ENCODE measurements at regions not wholly inside any gene's neighbourhood (a gene's known extent, or its start where the extent isn't known, plus 50 kb on each side); places are given as distances from the start of the nearest gene placed in this dataset.

- Histone ChIP-seq H3K4me2 (ENCODE audit: control insufficient read depth, extremely low read depth, insufficient read depth, low read depth, low read length) (no peak overlapping the region), H3K9me1 (ENCODE audit: control insufficient read depth, extremely low read depth, insufficient read depth, low read length) (no peaks in the 10 kb centered on the region), H3K27me3 (ENCODE audit: control insufficient read depth, extremely low read depth, insufficient read depth, low read length) (no peaks in the 10 kb centered on the region), H3K9ac (ENCODE audit: control insufficient read depth, extremely low read depth, insufficient read depth, low read length) (no peak overlapping the region), H3K27ac (ENCODE audit: control insufficient read depth, insufficient read depth, low read length) (no peak overlapping the region), H3K79me2 (ENCODE audit: control insufficient read depth, insufficient read depth, low read length) (no peaks in the 10 kb centered on the region), H3K36me3 (ENCODE audit: control insufficient read depth in 2 of 2, extremely low read depth in 1 of 2, insufficient read depth in 2 of 2, low read length in 2 of 2) (no peaks in the 10 kb centered on the region), H3K4me3 (ENCODE audit: control insufficient read depth in 2 of 3, extremely low read depth in 1 of 3, insufficient read depth in 2 of 3, low read depth in 1 of 3, low read length in 3 of 3) (no peak overlapping the region), H3K9me3 (ENCODE audit: control insufficient read depth, low read depth, low read length) (no peaks in the 10 kb centered on the region), H2AFZ (ENCODE audit: control insufficient read depth, low read length) (no peak overlapping the region), H4K20me1 (ENCODE audit: control insufficient read depth, extremely low read depth, insufficient read depth, low read length) (no peaks in the 10 kb centered on the region), H3K4me1 (ENCODE audit: control insufficient read depth, extremely low read depth, insufficient read depth, low read length) (no peaks in the 10 kb centered on the region)
- TF ChIP-seq CTCF (optimal IDR thresholded peaks at IDR 0.05 in 1 of 3, IDR thresholded peaks at IDR 0.05 in 1 of 3, conservative IDR thresholded peaks at IDR 0.05 in 1 of 3; ENCODE audit: extremely low read depth in 1 of 3, insufficient read depth in 2 of 3, low read length in 3 of 3) (no peak), EZH2 (IDR thresholded peaks at IDR 0.05; ENCODE audit: low read length) (no peak)
- FAIRE-seq (no peak), DNase-seq (ENCODE audit: low read depth, low spot score) (no peak)
- dilution Hi-C loops (cut with MboI; ENCODE audit: extremely low pct_ligation_motif_present, low sequenced_read_pairs), result no loop called here
Measured at GRCh38 chr5:10124287-10124686, 125.4 kb downstream of the ATPSCKMT start.

- H2AFZ ChIP-seq (ENCODE audit: control insufficient read depth, low read length), result no peak overlapping the region
- no peak overlapping the region for H3K4me2 ChIP-seq (ENCODE audit: control insufficient read depth, extremely low read depth, insufficient read depth, low read depth, low read length)
- H3K27ac ChIP-seq (ENCODE audit: control insufficient read depth, insufficient read depth, low read length), result no peak overlapping the region
- no peaks in the 10 kb centered on the region for H3K9me3 ChIP-seq (ENCODE audit: control insufficient read depth, low read depth, low read length)
- no peak for TF ChIP-seq CTCF (optimal IDR thresholded peaks at IDR 0.05 in 1 of 3, IDR thresholded peaks at IDR 0.05 in 1 of 3, conservative IDR thresholded peaks at IDR 0.05 in 1 of 3; ENCODE audit: extremely low read depth in 1 of 3, insufficient read depth in 2 of 3, low read length in 3 of 3)
- no peak for TF ChIP-seq EZH2 (IDR thresholded peaks at IDR 0.05; ENCODE audit: low read length)
- dilution Hi-C loops (cut with MboI; ENCODE audit: extremely low pct_ligation_motif_present, low sequenced_read_pairs), result no loop called here
- no peak for FAIRE-seq
- H3K9ac ChIP-seq (ENCODE audit: control insufficient read depth, extremely low read depth, insufficient read depth, low read length), result no peak overlapping the region
- no peaks in the 10 kb centered on the region for H3K9me1 ChIP-seq (ENCODE audit: control insufficient read depth, extremely low read depth, insufficient read depth, low read length)
- no peak for DNase-seq (ENCODE audit: low read depth, low spot score)
- H3K4me3 ChIP-seq (ENCODE audit: control insufficient read depth in 2 of 3, extremely low read depth in 1 of 3, insufficient read depth in 2 of 3, low read depth in 1 of 3, low read length in 3 of 3), result no peak overlapping the region
- H4K20me1 ChIP-seq (ENCODE audit: control insufficient read depth, extremely low read depth, insufficient read depth, low read length), result no peaks in the 10 kb centered on the region
- no peaks in the 10 kb centered on the region for H3K4me1 ChIP-seq (ENCODE audit: control insufficient read depth, extremely low read depth, insufficient read depth, low read length)
- H3K79me2 ChIP-seq (ENCODE audit: control insufficient read depth, insufficient read depth, low read length), result no peaks in the 10 kb centered on the region
- no peaks in the 10 kb centered on the region for H3K36me3 ChIP-seq (ENCODE audit: control insufficient read depth in 2 of 2, extremely low read depth in 1 of 2, insufficient read depth in 2 of 2, low read length in 2 of 2)
- H3K27me3 ChIP-seq (ENCODE audit: control insufficient read depth, extremely low read depth, insufficient read depth, low read length), result no peaks in the 10 kb centered on the region
Measured at GRCh38 chr5:10123254-10123989, 126.3 kb downstream of the ATPSCKMT start.
